NCI-H510A (cell line): ENCODE measurements at regions not wholly inside any gene's neighbourhood (a gene's known extent, or its start where the extent isn't known, plus 50 kb on each side); places are given as distances from the start of the nearest gene placed in this dataset.

Experiments
- DNase-seq: peaks from one replicate; lab custom pipeline; 2025; lab: John Stamatoyannopoulos, UW

DNA sequence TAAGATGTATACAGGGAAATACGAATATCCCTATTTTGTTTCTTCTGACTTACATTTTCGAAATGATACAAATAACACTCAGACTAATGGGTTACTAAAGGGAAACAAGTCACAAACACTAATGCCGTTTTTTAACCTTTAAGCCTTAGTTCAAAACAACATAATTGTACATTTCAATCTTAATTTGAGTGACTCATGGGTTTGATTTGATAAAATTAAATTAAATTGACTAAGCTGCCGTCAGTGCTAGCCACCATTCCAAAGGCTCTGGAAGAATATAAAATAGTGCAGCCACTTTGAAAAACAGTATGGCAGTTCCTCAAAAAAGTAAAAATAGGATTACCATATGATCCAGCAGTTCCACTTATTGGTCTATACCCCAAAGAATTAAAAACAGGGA, 133.8 kb upstream of the NT5C1B start:
- no peak for DNase-seq

- no peak for DNase-seq
Measured at GRCh38 chr2:18722101-18722500, 132.7 kb upstream of the NT5C1B start.

GRCh38 chr2:18721038-18721922, 131.9 kb upstream of the NT5C1B start:
- no peak for DNase-seq

DNA sequence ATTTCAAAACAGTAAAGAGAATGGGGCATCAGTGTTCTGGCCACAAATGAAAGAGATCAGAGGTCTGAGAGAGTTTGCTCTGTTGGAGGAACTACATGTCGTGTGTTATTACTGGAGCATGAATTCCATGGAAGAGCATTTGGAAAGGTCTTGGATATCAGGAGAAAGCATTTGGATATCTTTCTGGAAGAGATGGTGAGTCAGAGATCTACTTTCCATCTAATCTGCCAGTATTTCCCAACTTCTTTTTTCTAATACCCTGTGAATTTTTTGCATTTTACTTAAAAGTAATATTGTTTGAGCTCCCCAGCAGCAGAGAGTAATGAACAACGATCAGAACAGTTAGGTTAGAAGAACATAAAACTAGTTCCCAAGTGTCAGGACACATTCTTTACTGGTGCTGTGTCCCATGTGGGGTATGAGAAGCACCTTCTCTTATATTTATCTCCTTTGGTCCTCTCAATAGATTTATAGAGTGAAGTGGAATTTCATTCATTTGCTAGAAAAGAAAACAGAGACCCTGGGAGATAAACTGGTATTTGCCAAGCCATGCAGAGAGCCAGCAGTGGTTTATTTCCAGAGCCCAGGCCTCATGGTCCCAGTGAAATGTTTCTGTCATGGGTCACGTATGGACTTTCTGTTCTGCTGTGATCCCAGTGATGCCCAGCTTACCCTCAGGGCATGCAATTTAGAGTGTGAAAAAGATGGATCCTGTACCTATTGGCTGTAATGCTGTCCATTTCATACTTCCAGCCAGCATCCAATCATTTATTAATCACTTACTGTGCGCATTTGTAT, 130.8 kb upstream of the NT5C1B start:
- DNase-seq = no peak

- no peak for DNase-seq
Measured at GRCh38 chr2:18708203-18708715, 118.9 kb upstream of the NT5C1B start.

DNA sequence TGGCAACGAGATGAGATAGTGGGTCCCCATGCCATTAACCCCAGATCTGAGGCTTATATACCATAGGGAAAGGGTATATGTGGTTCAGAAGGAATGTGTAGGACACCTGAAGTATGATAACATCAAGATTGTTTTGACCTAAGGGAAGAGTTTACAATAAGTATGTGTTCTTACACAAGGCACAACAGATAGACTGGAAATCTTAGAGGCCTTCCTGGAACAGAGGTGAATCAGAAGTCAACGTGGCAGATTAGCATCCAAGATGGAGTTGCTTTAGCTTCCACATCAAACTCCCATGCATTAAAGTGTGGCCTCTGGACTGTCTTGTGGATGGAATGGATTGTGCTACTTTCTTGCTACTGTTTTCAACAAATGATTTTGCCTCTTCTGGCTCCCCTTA, 116.6 kb upstream of the NT5C1B start:
- no peak for DNase-seq

- DNase-seq = peak; percentile 8
Measured at GRCh38 chr2:18704276-18704675, 114.9 kb upstream of the NT5C1B start.

DNA sequence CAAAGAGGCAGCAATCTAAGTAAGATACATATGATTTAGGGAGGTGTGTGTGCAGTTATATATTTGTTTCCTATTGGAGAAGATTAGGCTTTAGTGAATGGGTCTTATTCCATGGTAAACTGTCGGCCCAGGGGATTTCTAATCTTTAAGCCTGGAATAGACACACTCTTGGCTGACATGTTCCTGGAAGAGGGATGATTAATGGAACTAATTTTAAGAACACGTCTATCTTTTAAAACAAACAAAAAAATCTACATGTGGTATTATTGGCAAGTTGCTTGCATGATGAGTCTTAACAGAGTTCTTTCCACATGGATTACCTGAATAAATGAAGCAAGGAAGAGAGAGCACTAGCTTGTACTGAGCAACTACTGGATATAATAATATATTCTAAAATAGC, 114.2 kb upstream of the NT5C1B start:
- no peak for DNase-seq

GRCh38 chr2:18701981-18702380, 112.6 kb upstream of the NT5C1B start:
- no peak for DNase-seq

- DNase-seq = no peak
Measured at GRCh38 chr2:18701546-18701945, 112.2 kb upstream of the NT5C1B start.

GRCh38 chr2:18690342-18690741, 101.0 kb upstream of the NT5C1B start:
- DNase-seq = no peak

DNA sequence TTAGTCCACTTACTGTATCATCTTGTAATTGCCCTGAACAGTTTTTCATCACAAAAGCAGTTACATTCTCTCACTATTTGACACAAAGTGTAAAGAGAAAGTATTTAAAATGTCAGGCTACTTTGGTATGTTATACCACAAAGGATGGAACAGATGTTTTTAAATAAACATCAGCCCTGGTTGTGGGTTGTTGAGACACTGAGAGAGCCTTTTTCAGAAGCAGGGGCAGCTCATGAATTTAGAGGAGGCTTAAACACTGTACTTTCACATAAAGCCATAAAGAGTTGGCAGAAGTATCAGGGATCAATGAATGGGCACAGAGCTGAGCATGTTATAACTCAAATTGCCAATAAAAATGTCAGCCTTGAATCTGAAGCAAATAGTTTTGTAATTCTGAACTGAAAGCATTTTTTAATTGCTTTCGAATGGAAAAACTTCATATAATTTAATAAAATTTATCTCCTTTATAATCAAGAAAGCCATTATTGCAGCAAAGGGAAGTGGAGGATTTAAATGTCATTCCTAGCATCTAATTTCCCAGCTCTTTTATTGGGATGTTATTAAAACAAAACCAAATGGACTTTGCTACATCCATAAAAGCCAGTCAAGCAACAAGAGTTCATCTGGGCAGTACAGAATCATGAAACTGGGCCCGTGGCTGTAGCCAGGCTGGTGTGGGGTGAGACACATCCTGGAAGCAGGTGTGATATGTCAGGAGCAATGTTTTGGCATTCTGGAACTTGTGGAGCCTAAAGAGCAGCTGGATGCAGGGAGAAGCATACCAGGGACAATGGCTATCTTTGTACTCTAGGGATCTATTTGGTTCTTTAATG, 95.1 kb upstream of the NT5C1B start:
- DNase-seq = no peak

DNA sequence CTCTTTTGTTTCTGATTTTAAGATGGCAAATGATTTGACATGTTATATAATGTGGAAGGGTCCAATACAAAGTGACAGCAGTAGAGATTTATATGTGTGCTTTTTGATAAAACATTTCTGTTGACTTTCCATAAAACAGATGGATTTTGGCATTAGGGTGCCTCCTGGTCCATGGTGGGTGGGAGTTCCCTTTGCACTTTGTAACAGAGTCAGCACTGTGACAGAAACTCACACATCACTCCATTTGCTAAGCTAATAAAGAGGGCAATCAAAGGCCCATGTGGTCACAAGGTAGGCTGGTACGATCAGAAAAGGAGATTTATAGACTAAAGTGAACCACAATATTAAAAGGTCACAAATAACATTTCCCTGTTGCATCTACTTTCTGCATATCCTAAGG, 93.3 kb upstream of the NT5C1B start:
- no peak for DNase-seq

- no peak for DNase-seq
Measured at GRCh38 chr2:18677280-18677679, 87.9 kb upstream of the NT5C1B start.

DNA sequence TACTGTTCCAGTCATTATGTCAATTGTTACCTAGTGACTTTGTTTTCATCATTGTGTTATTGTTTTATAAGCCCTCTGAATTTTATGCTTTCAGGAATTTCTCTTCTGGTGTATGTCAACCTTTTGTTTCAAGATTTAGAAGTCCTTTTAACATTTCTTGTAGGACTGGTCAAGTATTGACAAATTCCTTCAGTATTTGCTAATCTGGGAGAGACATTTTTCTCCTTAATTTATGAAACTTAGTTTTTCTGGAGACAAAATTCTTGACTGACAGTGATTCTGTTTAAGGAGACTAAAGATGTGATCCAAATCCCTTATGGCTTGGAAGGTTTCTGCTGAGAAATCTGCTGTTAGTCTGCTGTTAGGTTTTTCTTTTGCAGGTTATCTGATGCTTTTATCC, 84.9 kb upstream of the NT5C1B start:
- no peak for DNase-seq

DNA sequence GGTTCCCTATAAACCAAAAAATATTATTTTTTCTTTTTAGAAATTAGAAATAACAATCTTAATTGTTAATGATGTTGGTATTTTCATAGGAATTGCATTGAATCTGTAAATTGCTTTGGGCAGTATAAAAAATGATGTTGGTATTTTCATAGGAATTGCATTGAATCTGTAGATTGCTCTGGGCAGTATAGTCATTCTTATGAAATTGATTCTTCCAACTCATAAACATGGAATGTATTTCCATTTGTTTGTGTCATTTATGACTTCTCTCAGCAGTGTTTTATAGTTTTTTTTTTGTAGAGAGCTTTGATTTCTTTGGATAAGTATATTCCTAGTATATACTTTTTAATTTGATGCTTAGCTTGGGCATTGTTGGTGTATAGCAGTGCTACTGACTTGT, 82.0 kb upstream of the NT5C1B start:
- DNase-seq = no peak

DNA sequence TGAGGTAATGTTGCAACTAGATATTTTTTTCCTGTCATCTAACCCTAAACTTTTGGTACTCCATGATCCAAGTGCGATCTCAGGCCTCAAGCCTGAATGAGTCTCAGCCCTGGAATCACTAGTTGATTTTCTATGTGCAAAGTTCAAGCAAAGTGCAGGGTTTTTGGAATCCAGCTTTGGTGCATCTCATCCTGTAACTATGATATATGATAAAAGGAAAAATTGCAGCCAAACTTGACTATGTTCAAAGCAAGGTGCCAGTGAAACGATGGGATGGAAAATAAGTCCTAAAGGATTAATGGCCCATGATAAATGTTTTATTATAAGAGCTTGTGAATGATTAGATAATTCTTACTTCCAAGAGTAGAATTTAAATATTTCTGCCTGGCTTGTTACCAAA, 78.9 kb upstream of the NT5C1B start:
- DNase-seq = no peak

DNA sequence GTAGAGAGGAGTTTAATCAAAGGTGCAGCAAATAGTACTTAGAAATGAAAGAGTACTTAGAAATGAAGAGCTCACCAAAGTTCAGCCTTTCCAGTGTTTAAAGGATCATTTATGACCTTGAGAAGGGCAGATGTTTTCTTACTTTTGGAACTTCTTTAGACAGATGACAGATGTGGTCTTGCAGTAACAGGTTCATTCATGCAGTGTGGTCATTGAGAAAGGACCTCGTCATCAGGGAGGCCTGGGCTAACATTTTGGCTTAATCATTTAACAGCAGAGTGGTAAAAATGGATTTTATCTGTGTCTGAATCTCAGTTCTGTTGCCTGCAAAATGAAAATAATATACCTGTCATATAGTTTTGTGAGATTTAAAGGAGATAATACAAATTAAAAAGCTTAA, 75.1 kb upstream of the NT5C1B start:
- DNase-seq = no peak

- DNase-seq = no peak
Measured at GRCh38 chr2:18663861-18664260, 74.5 kb upstream of the NT5C1B start.

DNA sequence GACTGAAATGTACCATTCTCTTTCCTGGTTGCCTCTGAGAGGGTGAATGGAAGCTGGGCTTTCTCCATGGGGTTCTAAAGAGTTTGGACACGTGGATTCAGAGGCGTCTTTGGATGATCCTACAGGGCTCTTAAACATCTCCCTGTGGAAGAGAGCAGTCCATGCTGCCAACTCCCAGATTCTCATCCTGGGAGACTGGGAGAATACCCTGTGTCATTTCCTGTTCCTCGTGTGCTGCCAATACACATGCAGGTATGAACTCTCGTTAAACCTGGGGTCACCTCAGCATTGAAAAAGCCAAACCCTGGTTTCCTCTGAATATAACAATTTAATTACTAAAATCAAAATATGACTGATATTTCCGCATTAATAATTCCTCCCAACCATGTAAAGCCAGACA, 73.3 kb upstream of the NT5C1B start:
- DNase-seq = no peak

DNA sequence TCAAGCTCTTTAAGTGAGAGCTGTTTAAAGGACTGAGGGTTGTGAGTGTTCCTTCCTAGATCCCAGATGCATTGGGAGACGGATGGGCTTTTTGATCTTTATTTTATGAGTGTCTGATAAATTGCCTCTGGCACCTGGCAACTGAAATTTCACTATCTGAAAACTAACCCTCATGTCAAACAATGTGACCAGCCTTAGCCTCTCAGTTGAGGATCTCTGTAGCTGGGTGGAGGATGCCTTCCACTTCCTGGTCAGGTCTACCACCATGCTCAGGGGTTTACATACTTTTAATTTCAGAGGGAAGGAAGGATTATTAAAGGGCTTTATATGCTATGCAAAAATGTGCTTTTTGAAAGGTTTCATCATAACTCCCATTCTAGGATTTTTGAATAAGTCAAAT, 70.5 kb upstream of the NT5C1B start:
- DNase-seq = peak; percentile 13

- DNase-seq = no peak
Measured at GRCh38 chr2:18656048-18656447, 66.7 kb upstream of the NT5C1B start.
